Karpas-422 (cell line): ENCODE measurements at regions not wholly inside any gene's neighbourhood (a gene's known extent, or its start where the extent isn't known, plus 50 kb on each side); places are given as distances from the start of the nearest gene placed in this dataset.

Experiments
- DNase-seq: peaks from one replicate; pipeline ENCODE4 v3.0.0-alpha.2; 2015
- H2AFZ ChIP-seq: fragments of 200-600 bp; sonication (generic); 2 replicates; pipeline ENCODE4 v1.6.1; 2014; ENCODE audit warnings: antibody characterized with exemption, low read length, mixed read lengths
- H3K27ac ChIP-seq: fragments of 200-600 bp; sonication (generic); 2 replicates; pipeline ENCODE4 v1.5.1; 2014; ENCODE audit warnings: mild to moderate bottlenecking, low read length, moderate library complexity
- H3K27me3 ChIP-seq: fragments of 200-600 bp; sonication (generic); 2 replicates; pipeline ENCODE4 v1.6.1; 2014; ENCODE audit warnings: low read length, mixed read lengths
- H3K36me3 ChIP-seq: fragments of 200-600 bp; sonication (generic); 2 replicates; pipeline ENCODE4 v1.6.1; 2014; ENCODE audit warnings: low read length, mixed read lengths; ENCODE audit not compliant: insufficient read depth
- H3K4me1 ChIP-seq: fragments of 200-600 bp; sonication (generic); 2 replicates; pipeline ENCODE4 v1.6.1; 2014; ENCODE audit warnings: mild to moderate bottlenecking, low read length, mixed read lengths
- H3K4me2 ChIP-seq: fragments of 200-600 bp; sonication (generic); 2 replicates; pipeline ENCODE4 v1.6.1; 2014; ENCODE audit warnings: low read length, low read depth, mild to moderate bottlenecking; ENCODE audit not compliant: poor library complexity, severe bottlenecking
- H3K4me3 ChIP-seq: fragments of 200-600 bp; sonication (generic); 2 replicates; pipeline ENCODE4 v1.5.1; 2014; ENCODE audit warnings: mild to moderate bottlenecking, antibody characterized with exemption, low read length, mixed read lengths
- H3K79me2 ChIP-seq: fragments of 200-600 bp; sonication (generic); 2 replicates; pipeline ENCODE4 v1.6.1; 2014; ENCODE audit warnings: mild to moderate bottlenecking, low read length, mixed read lengths
- H3K9ac ChIP-seq: fragments of 200-600 bp; sonication (generic); 2 replicates; pipeline ENCODE4 v1.6.0; 2014; ENCODE audit warnings: low read length
- H3K9me2 ChIP-seq: fragments of 200-600 bp; sonication (generic), shearing (Covaris generic); replicated peaks from 2 replicates; pipeline ENCODE4 v1.6.0; 2014; ENCODE audit warnings: mild to moderate bottlenecking, low read length, moderate library complexity; ENCODE audit not compliant: insufficient read depth
- H3K9me3 ChIP-seq: fragments of 300-700, 200-600 bp; sonication (generic); 2 replicates; pipeline ENCODE4 v1.6.1; 2014; ENCODE audit warnings: low read length, mixed read lengths
- H4K20me1 ChIP-seq: fragments of 200-600 bp; sonication (generic); 2 replicates; pipeline ENCODE4 v1.6.1; 2014; ENCODE audit warnings: mild to moderate bottlenecking, antibody characterized with exemption, low read length, low read depth; ENCODE audit not compliant: insufficient read depth

DNA sequence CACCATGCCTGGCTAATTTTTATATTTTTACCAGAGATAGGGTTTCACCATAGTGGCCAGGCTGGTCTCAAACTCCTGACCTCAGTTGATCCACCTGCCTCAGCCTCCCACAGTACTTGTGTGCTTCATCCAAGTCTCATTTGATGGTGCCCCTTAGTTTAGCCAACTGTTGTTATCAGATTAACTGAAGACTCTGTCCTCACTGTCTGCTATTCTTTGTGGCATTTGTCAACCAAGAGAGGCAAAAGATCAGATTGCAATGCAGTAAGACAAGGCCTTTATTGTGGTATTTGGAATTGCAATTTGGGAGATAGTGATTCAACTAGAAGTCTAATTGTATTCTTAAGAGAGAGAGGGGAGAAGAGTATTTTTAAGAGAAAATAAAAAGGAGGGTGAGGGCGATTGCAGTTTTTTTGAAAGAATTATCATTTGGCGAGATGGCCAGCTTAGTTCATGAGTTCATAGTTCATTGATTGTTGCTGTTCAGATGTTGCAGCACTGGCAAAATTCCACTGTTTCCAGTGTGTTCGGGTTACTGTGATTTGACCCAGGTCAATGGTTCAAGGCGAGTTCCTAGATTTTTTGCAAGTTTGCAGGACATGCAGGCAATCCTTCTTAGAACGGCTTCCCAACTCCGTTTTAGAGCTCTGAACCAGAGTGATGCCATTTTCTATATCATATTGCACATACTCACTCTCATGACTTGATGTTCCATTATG is 1156.9 kb downstream of the CDH9 start:
- no peaks in the 10 kb centered on the region for H3K79me2 ChIP-seq
- no peaks in the 10 kb centered on the region for H3K27me3 ChIP-seq
- 0 out of 2 replicates have a peak, but pooled peaks cover 3% of the 10 kb centered on the region for H3K9me3 ChIP-seq
- H3K4me2 ChIP-seq = no peak overlapping the region
- no peaks in the 10 kb centered on the region for H3K4me1 ChIP-seq
- no peak overlapping the region for H3K27ac ChIP-seq
- H3K9me2 ChIP-seq = no peaks in the 10 kb centered on the region
- no peak for DNase-seq
- H3K36me3 ChIP-seq = no peaks in the 10 kb centered on the region
- H2AFZ ChIP-seq = peak overlapping the region; percentile 54; the same call in 1 of the 2 replicates
- no peaks in the 10 kb centered on the region for H4K20me1 ChIP-seq
- H3K9ac ChIP-seq = no peak overlapping the region
- no peak overlapping the region for H3K4me3 ChIP-seq

GRCh38 chr5:25863811-25864210 is 1174.6 kb downstream of the CDH9 start:
- Histone ChIP-seq H2AFZ (no peak overlapping the region), H3K27ac (no peak overlapping the region), H3K9me3 (no peaks in the 10 kb centered on the region), H3K4me1 (no peaks in the 10 kb centered on the region), H3K36me3 (no peaks in the 10 kb centered on the region), H3K9me2 (no peaks in the 10 kb centered on the region), H3K4me3 (no peak overlapping the region), H3K27me3 (no peaks in the 10 kb centered on the region), H3K9ac (no peak overlapping the region), H3K4me2 (no peak overlapping the region), H3K79me2 (no peaks in the 10 kb centered on the region), H4K20me1 (no peaks in the 10 kb centered on the region)
- DNase-seq = no peak

DNA sequence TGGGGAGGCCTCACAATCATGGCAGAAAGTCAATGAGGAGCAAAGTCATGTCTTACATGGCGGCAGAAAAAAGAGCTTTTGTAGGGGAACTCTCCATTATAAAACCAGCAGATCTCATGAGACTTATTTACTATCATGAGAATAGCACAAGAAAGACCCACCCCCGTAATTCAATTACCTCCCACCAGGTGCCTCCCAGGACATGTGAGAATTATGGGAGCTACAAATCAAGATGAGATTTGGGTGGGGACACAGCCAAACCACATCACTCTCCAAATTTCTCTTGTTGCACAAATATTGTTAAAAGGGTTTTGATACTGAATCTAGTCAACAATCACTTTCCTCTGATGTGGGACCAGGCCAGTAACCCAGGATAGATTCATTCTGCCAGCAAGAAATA is 1176.1 kb downstream of the CDH9 start:
- H3K4me3 ChIP-seq = no peak overlapping the region
- DNase-seq = peak; percentile 68
- H3K9me2 ChIP-seq = no peaks in the 10 kb centered on the region

GRCh38 chr5:25858019-25858418 is 1180.4 kb downstream of the CDH9 start:
- H3K4me2 ChIP-seq = no peak overlapping the region
- DNase-seq = peak; percentile 63
- H3K9ac ChIP-seq = no peak overlapping the region
- H3K79me2 ChIP-seq = no peaks in the 10 kb centered on the region
- no peaks in the 10 kb centered on the region for H3K9me2 ChIP-seq
- H3K4me1 ChIP-seq = no peaks in the 10 kb centered on the region
- no peaks in the 10 kb centered on the region for H4K20me1 ChIP-seq
- H3K27ac ChIP-seq = no peak overlapping the region
- H2AFZ ChIP-seq = no peak overlapping the region
- H3K27me3 ChIP-seq = no peaks in the 10 kb centered on the region
- H3K36me3 ChIP-seq = no peaks in the 10 kb centered on the region
- H3K4me3 ChIP-seq = no peak overlapping the region
- no peaks in the 10 kb centered on the region for H3K9me3 ChIP-seq

More for the DNA sequence above, 1176.1 kb downstream of the CDH9 start:
- no peaks in the 10 kb centered on the region for H3K4me1 ChIP-seq
- no peak overlapping the region for H3K27ac ChIP-seq
- H3K27me3 ChIP-seq = no peaks in the 10 kb centered on the region
- H4K20me1 ChIP-seq = no peaks in the 10 kb centered on the region
- H3K79me2 ChIP-seq = no peaks in the 10 kb centered on the region
- no peaks in the 10 kb centered on the region for H3K9me3 ChIP-seq
- no peaks in the 10 kb centered on the region for H3K36me3 ChIP-seq
- H2AFZ ChIP-seq = no peak overlapping the region
- no peak overlapping the region for H3K9ac ChIP-seq
- no peak overlapping the region for H3K4me2 ChIP-seq

- DNase-seq = no peak
- Histone ChIP-seq H3K9me3 (no peaks in the 10 kb centered on the region), H4K20me1 (no peaks in the 10 kb centered on the region), H3K27ac (no peak overlapping the region), H3K9ac (no peak overlapping the region), H3K4me1 (peaks cover 5% of the 10 kb centered on the region), H3K27me3 (no peaks in the 10 kb centered on the region), H3K79me2 (no peaks in the 10 kb centered on the region), H3K4me2 (peak overlapping the region; percentile 2), H2AFZ (peak overlapping the region; percentile 53; the same call in 1 of the 2 replicates), H3K36me3 (no peaks in the 10 kb centered on the region), H3K4me3 (0 out of 2 replicates have a peak overlapping the region, but pooled peaks have one; percentile 23), H3K9me2 (no peaks in the 10 kb centered on the region)
Measured at GRCh38 chr5:25851301-25851700, 1187.1 kb downstream of the CDH9 start.

DNA sequence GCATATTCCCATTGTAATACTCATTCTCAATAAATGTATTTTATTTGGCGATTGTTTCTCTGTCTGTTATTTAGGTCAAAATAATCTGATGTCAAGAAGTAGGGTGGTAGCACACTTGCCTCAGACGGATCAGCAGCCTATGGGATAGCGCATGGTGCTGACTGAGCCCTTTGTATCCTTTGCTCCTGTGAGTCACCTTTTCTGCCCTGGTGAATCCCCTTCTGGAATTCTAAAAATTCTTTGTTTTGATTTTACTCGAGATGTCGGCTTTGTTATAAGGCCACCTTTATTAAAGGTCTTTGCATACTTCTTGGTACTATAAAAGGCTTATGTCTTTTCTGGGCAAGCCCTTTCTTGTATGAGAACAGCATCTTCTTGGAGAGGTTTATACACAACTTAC is 1187.8 kb downstream of the CDH9 start:
- Histone ChIP-seq H3K79me2 (no peaks in the 10 kb centered on the region), H4K20me1 (no peaks in the 10 kb centered on the region), H3K4me2 (peak overlapping the region; percentile 2), H3K9me2 (no peaks in the 10 kb centered on the region), H2AFZ (peak overlapping the region; percentile 53; the same call in 1 of the 2 replicates), H3K4me1 (peaks cover 5% of the 10 kb centered on the region), H3K27me3 (no peaks in the 10 kb centered on the region), H3K9ac (no peak overlapping the region), H3K9me3 (no peaks in the 10 kb centered on the region), H3K36me3 (no peaks in the 10 kb centered on the region), H3K27ac (no peak overlapping the region), H3K4me3 (0 out of 2 replicates have a peak overlapping the region, but pooled peaks have one; percentile 23)
- no peak for DNase-seq

GRCh38 chr5:25849270-25849669 is 1189.1 kb downstream of the CDH9 start:
- H3K36me3 ChIP-seq = no peaks in the 10 kb centered on the region
- H4K20me1 ChIP-seq = no peaks in the 10 kb centered on the region
- no peaks in the 10 kb centered on the region for H3K27me3 ChIP-seq
- peaks cover 5% of the 10 kb centered on the region for H3K4me1 ChIP-seq
- H3K4me3 ChIP-seq = no peak overlapping the region
- 0 out of 2 replicates have a peak overlapping the region, but pooled peaks have one; percentile 75 for H2AFZ ChIP-seq
- H3K27ac ChIP-seq = no peak overlapping the region
- no peak for DNase-seq
- H3K79me2 ChIP-seq = no peaks in the 10 kb centered on the region
- no peak overlapping the region for H3K9ac ChIP-seq
- no peaks in the 10 kb centered on the region for H3K9me3 ChIP-seq
- H3K9me2 ChIP-seq = no peaks in the 10 kb centered on the region
- H3K4me2 ChIP-seq = no peak overlapping the region

- H3K4me2 ChIP-seq = no peak overlapping the region
- H3K4me3 ChIP-seq = no peak overlapping the region
- H3K4me1 ChIP-seq = no peaks in the 10 kb centered on the region
- no peaks in the 10 kb centered on the region for H3K27me3 ChIP-seq
- no peaks in the 10 kb centered on the region for H3K9me2 ChIP-seq
- no peak overlapping the region for H2AFZ ChIP-seq
- no peaks in the 10 kb centered on the region for H3K36me3 ChIP-seq
- no peaks in the 10 kb centered on the region for H3K79me2 ChIP-seq
- H4K20me1 ChIP-seq = no peaks in the 10 kb centered on the region
- no peak for DNase-seq
- no peaks in the 10 kb centered on the region; the same call in none of the 2 replicates for H3K9me3 ChIP-seq
- H3K27ac ChIP-seq = no peak overlapping the region
- no peak overlapping the region for H3K9ac ChIP-seq
Measured at GRCh38 chr5:25823330-25823873, 1178.6 kb upstream of the CDH10 start.
